Right hindlimb (tissue), 1 donor: ENCODE measurements at regions not wholly inside any gene's neighbourhood (a gene's known extent, or its start where the extent isn't known, plus 50 kb on each side); places are given as distances from the start of the nearest gene placed in this dataset.
"Not testable (repeated sequence)": the region's sequence is repeated elsewhere in the genome, so short reads cannot be mapped to it uniquely, and the experiment has no call there.

Experiments used
- DNase-seq: peaks from one replicate; pipeline ENCODE4 v3.0.0-alpha.2; 2018

- not testable (repeated sequence) for DNase-seq
Measured at GRCh38 chr18:39206398-39207103, 1641.0 kb upstream of the CELF4 start.

- no peak for DNase-seq
Measured at GRCh38 chr18:39205565-39206195, 1640.1 kb upstream of the CELF4 start.

GRCh38 chr18:39200153-39200552 is 1634.6 kb upstream of the CELF4 start:
- no peak for DNase-seq

- DNase-seq: no peak
Measured at GRCh38 chr18:39199231-39199855, 1633.7 kb upstream of the CELF4 start.

- DNase-seq: no peak
Measured at GRCh38 chr18:39198376-39198775, 1632.8 kb upstream of the CELF4 start.

GRCh38 chr18:39191931-39192330 is 1626.3 kb upstream of the CELF4 start:
- DNase-seq: no peak

- DNase-seq: no peak
Measured at GRCh38 chr18:39191058-39191457, 1625.5 kb upstream of the CELF4 start.

- no peak for DNase-seq
Measured at GRCh38 chr18:39190508-39190907, 1624.9 kb upstream of the CELF4 start.

- no peak for DNase-seq
Measured at GRCh38 chr18:39188278-39188677, 1622.7 kb upstream of the CELF4 start.

- no peak for DNase-seq
Measured at GRCh38 chr18:39186008-39186407, 1620.4 kb upstream of the CELF4 start.

- DNase-seq: no peak
Measured at GRCh38 chr18:39184176-39184575, 1618.6 kb upstream of the CELF4 start.

- DNase-seq: no peak
Measured at GRCh38 chr18:39178166-39178565, 1612.6 kb upstream of the CELF4 start.

GRCh38 chr18:39172695-39173421 is 1607.3 kb upstream of the CELF4 start:
- DNase-seq: no peak

GRCh38 chr18:39168723-39169122 is 1603.1 kb upstream of the CELF4 start:
- no peak for DNase-seq

GRCh38 chr18:39167990-39168389 is 1602.4 kb upstream of the CELF4 start:
- no peak for DNase-seq

GRCh38 chr18:39166776-39167175 is 1601.2 kb upstream of the CELF4 start:
- no peak for DNase-seq

- no peak for DNase-seq
Measured at GRCh38 chr18:39162013-39162827, 1596.6 kb upstream of the CELF4 start.

GRCh38 chr18:39149211-39149806 is 1583.7 kb upstream of the CELF4 start:
- no peak for DNase-seq

GRCh38 chr18:39134255-39134654 is 1568.7 kb upstream of the CELF4 start:
- no peak for DNase-seq

- not testable (repeated sequence) for DNase-seq
Measured at GRCh38 chr18:39127538-39127937, 1561.9 kb upstream of the CELF4 start.

GRCh38 chr18:39113790-39114189 is 1548.2 kb upstream of the CELF4 start:
- DNase-seq: no peak

GRCh38 chr18:39105104-39105503 is 1539.5 kb upstream of the CELF4 start:
- no peak for DNase-seq
